Right lung (tissue), 2 donors: ENCODE measurements at regions not wholly inside any gene's neighbourhood (a gene's known extent, or its start where the extent isn't known, plus 50 kb on each side); places are given as distances from the start of the nearest gene placed in this dataset.
"Not testable (repeated sequence)": the region's sequence is repeated elsewhere in the genome, so short reads cannot be mapped to it uniquely, and the experiment has no call there.

Experiments used
- DNase-seq, 2 donors: peaks; one replicate each; pipeline ENCODE4 v3.0.0-alpha.2; 2013

GRCh38 chr19:28737021-28737895, 475.7 kb downstream of the UQCRFS1 start:
- DNase-seq, result peak in 1 of 2 donors; percentile 49

GRCh38 chr19:28736528-28736927, 476.4 kb downstream of the UQCRFS1 start:
- no peak for DNase-seq

- DNase-seq, result no peak
Observed at GRCh38 chr19:28731577-28731976, 481.4 kb downstream of the UQCRFS1 start.

DNA sequence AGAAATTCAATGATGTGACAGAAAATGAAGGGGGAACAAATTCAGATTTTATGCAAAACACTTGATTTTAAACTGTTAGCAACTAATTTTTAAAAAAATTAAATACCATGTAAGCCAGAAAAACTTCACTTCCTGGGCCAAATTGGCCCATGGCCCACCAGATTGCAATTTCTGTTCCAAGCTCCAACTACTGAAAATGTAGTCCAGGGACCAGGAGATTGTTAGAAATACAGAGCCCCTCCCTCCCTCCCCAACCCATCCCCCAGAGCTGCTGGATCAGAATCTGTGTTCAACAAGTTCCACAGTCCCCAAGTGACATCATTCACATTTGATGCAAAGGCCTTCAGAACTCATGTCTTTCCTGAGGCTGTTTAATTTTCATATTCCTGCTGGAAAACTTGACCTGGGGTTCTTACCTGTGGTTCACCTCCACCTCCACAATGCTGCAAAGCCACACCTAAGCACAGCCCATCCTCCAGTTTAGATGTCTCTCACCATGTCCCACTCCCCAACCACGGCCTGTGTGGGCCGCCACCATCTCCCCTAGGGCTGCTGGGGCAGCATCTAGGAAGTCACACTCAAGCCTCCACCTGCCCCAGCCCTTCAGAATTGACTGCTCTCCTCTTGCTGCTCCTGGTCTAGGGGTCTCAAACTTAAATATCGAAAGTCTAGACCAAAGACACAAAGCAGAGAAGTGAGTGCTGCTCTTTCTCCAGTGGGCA, 482.0 kb downstream of the UQCRFS1 start:
- peak in 1 of 2 donors; percentile 32 for DNase-seq

- peak in 1 of 2 donors; percentile 31 for DNase-seq
Observed at GRCh38 chr19:28727480-28728159, 485.3 kb downstream of the UQCRFS1 start.

- DNase-seq, result no peak
Observed at GRCh38 chr19:28726533-28727479, 486.1 kb downstream of the UQCRFS1 start.

GRCh38 chr19:28718909-28719308, 494.0 kb downstream of the UQCRFS1 start:
- DNase-seq, result no peak

- DNase-seq, result no peak
Observed at GRCh38 chr19:28715157-28715556, 497.8 kb downstream of the UQCRFS1 start.

GRCh38 chr19:28711411-28711810, 501.5 kb downstream of the UQCRFS1 start:
- DNase-seq, result no peak

DNA sequence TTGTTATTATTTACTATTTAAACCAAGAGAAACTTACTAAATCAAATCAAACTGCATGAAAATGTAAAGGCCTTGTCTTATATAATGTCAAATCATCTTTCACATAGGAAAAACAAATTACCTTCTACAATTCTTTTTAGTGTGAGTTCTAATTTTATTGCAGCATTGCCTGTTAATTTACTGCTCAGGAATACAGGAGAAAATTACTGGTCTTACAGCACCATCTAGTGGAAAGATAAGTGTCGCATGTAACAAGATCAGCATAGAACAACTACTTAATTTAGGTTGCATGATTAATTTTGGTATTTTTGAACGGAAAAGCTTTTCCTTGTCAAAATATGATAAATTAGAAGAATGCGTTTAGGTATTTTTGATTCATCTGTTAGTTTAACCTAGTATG, 502.7 kb downstream of the UQCRFS1 start:
- peak; percentile 29 to 58 for DNase-seq

DNA sequence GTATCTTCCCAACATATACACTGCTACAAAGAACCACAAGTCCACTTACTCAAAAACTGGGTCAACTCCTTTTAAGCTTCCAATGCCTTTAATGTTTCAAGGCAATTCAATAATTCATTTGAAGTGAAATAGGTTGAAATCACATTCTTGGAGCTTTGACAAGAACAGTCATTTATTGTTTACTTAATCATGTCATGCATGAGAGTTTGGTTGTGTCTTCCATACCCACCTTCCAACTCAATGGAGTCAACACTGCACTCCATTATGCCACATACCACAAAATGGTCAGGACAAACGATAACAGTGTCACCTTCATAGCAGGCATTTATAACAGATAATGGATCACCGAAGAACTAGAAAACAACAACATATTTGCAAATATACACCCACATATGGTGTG, 506.3 kb downstream of the UQCRFS1 start:
- no peak for DNase-seq

DNA sequence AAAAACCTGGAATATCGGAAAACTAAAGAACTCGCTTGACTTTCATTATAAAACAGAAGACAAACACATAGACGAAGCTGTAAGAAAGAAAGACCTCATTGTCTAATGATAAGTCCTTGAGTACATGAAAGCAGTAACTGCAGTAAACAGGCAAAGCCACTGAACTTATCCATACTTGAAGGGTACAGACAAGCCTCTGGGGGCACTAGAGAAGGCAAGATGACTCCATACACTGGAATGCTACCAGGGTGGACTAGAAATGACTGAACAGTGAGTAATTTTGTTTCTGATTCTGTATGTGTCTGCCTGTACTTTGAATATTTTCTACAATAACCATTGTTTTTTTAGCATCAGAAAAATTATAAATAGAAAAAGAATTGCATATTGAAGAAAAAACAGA, 507.9 kb downstream of the UQCRFS1 start:
- no peak for DNase-seq

DNA sequence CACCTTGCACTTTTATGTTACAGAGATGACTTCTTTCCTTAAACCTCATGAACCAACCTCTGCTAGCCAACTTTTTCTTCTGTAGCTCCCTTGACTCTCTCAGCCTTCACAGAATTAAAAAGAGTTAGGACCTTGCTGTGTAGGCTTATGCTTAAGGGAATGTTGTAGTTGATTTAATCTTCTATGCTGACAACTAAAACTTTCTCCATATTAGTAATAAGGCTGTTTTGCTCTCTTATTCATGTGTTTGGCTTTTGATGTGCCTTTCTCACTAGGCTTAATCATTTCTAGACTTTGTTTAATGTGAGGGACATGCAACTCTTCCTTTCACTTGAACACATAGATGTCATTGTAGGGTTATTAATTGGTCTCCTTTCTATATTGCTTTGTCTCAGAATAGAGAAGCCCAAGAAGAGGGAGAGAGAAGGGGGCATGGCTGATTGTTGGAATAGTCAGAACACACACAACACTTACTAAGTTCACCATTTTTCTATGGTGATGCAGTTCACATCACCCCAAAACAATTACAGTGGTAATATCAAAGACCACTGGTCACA, 509.5 kb downstream of the UQCRFS1 start:
- DNase-seq, result no peak

- no peak for DNase-seq
Observed at GRCh38 chr19:28701491-28701890, 511.5 kb downstream of the UQCRFS1 start.

DNA sequence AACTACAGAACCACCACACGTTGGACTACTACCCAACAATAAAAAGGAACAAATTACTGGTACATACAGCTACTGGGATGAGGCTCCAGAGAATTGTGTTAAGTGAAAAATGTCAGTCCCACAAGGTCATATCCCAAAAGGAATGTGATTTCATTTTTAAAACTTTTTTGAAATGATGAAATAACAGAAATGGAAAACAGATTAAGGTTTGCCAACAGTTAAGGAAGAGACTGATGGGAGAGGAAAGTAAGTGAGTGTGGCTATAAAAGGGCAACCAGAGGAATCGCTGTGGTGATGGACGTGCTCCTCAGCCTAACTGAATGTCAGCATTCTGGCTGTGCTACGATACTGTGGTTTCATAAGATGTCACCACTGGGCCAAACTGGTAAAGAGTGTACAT, 512.8 kb downstream of the UQCRFS1 start:
- DNase-seq, result no peak

DNA sequence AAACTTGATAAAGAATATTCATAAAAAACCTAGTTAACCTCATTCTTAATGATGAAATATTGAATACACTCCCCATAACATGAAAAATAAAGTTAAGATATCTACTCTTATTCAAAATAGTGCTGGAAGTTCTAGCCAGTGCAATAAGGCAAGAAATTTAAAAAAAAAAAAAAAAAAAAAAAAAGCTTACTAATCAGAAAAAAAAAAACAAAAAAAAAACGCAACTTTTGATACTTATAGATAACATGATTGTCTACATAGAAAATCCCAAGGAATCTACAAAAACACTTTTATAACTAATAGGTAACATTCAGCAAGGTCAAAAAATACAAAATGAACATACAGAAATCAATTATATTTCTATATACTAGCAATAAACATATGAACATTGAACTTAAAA, 515.6 kb downstream of the UQCRFS1 start:
- DNase-seq, result no peak

GRCh38 chr19:28694812-28695211, 518.1 kb downstream of the UQCRFS1 start:
- no peak for DNase-seq

DNA sequence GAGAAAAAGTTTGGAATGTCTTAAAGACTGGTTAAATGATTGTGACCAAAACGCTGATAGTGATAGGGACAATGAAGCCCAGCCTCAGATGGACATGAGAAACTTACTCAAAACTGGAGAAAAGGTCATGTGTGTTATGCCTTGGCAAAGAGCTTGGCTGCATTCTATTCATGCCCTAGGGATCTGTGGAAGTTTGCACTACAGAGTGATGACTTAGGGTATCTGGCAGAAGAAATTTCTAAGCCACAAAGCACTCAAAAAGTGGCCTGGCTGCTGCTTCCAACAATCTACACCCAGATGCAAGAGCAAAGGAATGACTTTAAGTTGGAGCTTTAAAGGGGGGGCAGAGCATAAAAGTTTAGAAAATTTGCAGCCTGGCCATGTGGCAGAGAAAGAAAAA, 521.3 kb downstream of the UQCRFS1 start:
- DNase-seq, result no peak

- not testable (repeated sequence) for DNase-seq
Observed at GRCh38 chr19:28689464-28689863, 523.5 kb downstream of the UQCRFS1 start.

- DNase-seq, result no peak
Observed at GRCh38 chr19:28687296-28687695, 525.7 kb downstream of the UQCRFS1 start.

GRCh38 chr19:28686756-28687155, 526.2 kb downstream of the UQCRFS1 start:
- no peak for DNase-seq
